ENCODE measurements at regions not wholly inside any gene's neighbourhood (a gene's known extent, or its start where the extent isn't known, plus 50 kb on each side); places are given as distances from the start of the nearest gene placed in this dataset.

GRCh38 chr3:166484470-166484869, 647.2 kb upstream of the BCHE start:
- TF ChIP-seq CTCF (IDR thresholded peaks at IDR 0.05) (no peak), POLR2AphosphoS5 (IDR thresholded peaks at IDR 0.05) (no peak)

Data from gastroesophageal sphincter (tissue), 3 donors.